HEK293T (cell line): ENCODE measurements at regions not wholly inside any gene's neighbourhood (a gene's known extent, or its start where the extent isn't known, plus 50 kb on each side); places are given as distances from the start of the nearest gene placed in this dataset.

ENCODE experiments used
- ARNT ChIP-seq: fragments of 450-650 bp; IDR thresholded peaks from 2 replicates; pipeline ENCODE4 v1.6.1; 2017; ENCODE audit warnings: mild to moderate bottlenecking
- ELF4 ChIP-seq: fragments of 450-650 bp; IDR thresholded peaks from 2 replicates; pipeline ENCODE4 v1.6.1; 2017; ENCODE audit warnings: antibody characterized with exemption
- FOXA1 ChIP-seq: fragments of 450-650 bp; IDR thresholded peaks from 2 replicates; pipeline ENCODE4 v1.6.1; 2016; ENCODE audit warnings: mild to moderate bottlenecking
- FOXM1 ChIP-seq: fragments of 450-650 bp; IDR thresholded peaks from 2 replicates; pipeline ENCODE4 v1.6.1; 2017; ENCODE audit warnings: mild to moderate bottlenecking, borderline replicate concordance
- HDGF ChIP-seq: fragments of 450-650 bp; IDR thresholded peaks from 2 replicates; pipeline ENCODE4 v1.6.1; 2017; ENCODE audit warnings: antibody characterized with exemption, borderline replicate concordance
- LEF1 ChIP-seq: fragments of 450-650 bp; IDR thresholded peaks from 2 replicates; pipeline ENCODE4 v1.6.1; 2017; ENCODE audit warnings: mild to moderate bottlenecking, borderline replicate concordance
- NFRKB ChIP-seq: fragments of 450-650 bp; IDR thresholded peaks from 2 replicates; pipeline ENCODE4 v1.6.1; 2016; ENCODE audit warnings: mild to moderate bottlenecking, moderate library complexity
- SP1 ChIP-seq: fragments of 450-650 bp; IDR thresholded peaks from 2 replicates; pipeline ENCODE4 v1.6.1; 2017
- SUZ12 ChIP-seq: fragments of 450-650 bp; IDR thresholded peaks from 2 replicates; pipeline ENCODE4 v1.6.1; 2016; ENCODE audit warnings: mild to moderate bottlenecking
- TARDBP ChIP-seq: fragments of 450-650 bp; IDR thresholded peaks from 2 replicates; pipeline ENCODE4 v1.6.1; 2016
- ZNF384 ChIP-seq: fragments of 450-650 bp; IDR thresholded peaks from 2 replicates; pipeline ENCODE4 v1.6.1; 2016

DNA sequence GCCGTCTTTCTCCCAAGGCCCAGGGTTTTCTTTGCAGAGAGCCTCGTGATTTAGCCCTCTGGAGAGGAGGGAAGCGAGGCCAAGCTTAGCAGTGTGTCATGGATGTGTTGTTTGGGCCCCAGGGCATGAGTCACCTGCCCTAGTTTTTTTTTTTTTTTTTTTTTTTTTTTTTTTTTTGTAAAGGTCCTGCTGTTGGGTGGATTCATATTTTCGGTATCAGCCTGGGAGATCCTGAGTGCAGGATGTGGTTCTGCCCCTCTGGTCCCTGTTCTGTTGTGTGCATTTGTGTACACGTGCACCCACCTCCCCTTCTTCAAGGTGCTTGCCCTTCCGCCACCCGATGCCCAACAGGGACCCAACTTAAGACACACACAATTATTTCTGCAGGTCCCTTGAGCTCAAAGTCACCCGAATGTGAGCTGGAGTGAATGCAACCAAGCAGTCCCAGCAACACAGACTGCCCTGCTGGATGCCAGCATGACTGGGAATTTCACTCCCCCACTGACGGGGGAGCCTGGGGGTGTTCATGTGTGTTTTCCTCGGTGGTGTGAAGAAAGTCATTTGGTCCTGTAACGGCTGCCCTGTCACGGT, 265.8 kb upstream of the TNRC6C start:
- TF ChIP-seq SUZ12: no peak
- TF ChIP-seq ELF4: no peak
- TF ChIP-seq ZNF384: no peak
- TF ChIP-seq FOXM1: no peak
- no peak for TF ChIP-seq NFRKB
- no peak for TF ChIP-seq SP1
- no peak for TF ChIP-seq FOXA1
- no peak for TF ChIP-seq LEF1
- no peak for TF ChIP-seq ARNT
- TF ChIP-seq TARDBP: no peak
- TF ChIP-seq HDGF: no peak
